GM20000 (cell line): ENCODE measurements at regions not wholly inside any gene's neighbourhood (a gene's known extent, or its start where the extent isn't known, plus 50 kb on each side); places are given as distances from the start of the nearest gene placed in this dataset.
"Not testable (repeated sequence)": the region's sequence is repeated elsewhere in the genome, so short reads cannot be mapped to it uniquely, and the experiment has no call there.

Experiments
- DNase-seq: peaks from one replicate; pipeline ENCODE4 v3.0.0; 2012; ENCODE audit warnings: low spot score
- TF ChIP-seq, protein P1 (sequence below): IDR thresholded peaks from 2 replicates; pipeline ENCODE4 v1.5.1; 2012; ENCODE audit warnings: mild to moderate bottlenecking, control low read depth; ENCODE audit errors: extremely low read depth, missing control alignments

DNA sequence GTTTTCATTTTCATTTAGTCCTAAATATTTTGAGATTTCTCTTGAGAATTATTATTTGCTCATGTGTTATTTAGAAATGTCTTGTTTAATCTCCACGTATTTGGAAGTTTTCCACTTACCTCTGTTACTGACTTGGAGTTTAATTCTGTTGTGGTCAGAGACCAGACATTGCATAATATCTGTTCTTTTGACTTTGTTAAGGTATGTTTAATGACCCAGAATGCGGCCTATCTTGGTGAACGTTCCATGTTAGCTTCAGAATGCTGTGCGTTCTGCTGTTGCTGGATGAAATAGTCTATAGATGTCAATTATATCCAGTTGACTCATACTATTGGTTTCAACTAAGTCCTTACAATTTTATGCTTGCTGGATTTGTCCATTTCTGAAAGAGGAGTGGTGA, 325.3 kb upstream of the TARS1 start:
- TF ChIP-seq, protein P1, sequence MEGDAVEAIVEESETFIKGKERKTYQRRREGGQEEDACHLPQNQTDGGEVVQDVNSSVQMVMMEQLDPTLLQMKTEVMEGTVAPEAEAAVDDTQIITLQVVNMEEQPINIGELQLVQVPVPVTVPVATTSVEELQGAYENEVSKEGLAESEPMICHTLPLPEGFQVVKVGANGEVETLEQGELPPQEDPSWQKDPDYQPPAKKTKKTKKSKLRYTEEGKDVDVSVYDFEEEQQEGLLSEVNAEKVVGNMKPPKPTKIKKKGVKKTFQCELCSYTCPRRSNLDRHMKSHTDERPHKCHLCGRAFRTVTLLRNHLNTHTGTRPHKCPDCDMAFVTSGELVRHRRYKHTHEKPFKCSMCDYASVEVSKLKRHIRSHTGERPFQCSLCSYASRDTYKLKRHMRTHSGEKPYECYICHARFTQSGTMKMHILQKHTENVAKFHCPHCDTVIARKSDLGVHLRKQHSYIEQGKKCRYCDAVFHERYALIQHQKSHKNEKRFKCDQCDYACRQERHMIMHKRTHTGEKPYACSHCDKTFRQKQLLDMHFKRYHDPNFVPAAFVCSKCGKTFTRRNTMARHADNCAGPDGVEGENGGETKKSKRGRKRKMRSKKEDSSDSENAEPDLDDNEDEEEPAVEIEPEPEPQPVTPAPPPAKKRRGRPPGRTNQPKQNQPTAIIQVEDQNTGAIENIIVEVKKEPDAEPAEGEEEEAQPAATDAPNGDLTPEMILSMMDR: no peak

DNA sequence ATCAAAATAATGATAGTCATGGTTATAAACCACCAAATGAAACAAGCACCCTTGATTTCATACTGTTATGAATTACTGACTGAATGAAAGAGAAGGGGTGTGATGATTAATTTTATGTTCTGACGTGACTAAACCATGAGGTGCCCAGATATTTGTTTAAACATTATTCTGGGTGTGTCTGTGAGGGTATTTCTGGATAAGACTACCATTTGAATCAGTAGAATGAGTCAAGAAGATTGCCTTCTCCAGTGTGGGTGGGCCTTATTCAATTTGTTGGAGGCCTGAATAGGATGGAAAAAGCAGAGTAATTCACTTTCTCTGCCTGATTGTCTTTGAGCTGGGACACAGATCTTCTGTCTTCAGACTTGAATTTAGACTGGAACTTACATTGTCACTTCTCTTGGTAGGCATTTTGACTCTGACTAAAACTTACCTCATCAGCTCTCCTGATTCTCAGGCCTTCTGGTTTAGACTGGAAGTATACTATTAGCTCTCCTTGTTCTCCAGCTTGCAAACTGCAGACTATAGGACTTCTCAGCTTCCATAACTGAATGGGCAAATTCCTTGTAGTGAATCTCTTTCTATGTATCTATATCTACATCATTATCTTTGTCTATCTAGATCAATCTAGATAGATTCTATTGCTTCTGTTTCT, 321.9 kb upstream of the TARS1 start:
- no peak for DNase-seq
- TF ChIP-seq, protein P1: no peak

More for the DNA sequence above, 325.3 kb upstream of the TARS1 start:
- no peak for DNase-seq

DNA sequence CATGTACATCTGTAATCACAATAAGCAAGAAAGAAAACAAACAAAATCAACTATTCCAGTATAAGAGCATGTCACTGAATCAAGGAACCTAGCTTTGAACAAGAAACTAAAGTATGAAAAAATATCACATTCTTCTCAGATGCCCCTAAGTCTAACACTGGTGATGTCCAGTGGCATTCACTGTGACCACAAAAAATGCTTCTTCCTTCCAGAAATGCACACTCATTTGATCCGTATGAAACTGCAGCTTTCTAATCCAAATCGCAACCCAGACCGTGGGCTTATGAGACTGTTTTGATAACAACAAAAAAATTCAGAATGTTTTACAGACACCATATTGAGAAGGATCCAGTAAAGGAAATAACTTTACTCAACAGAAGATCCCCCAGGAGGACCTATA, 320.1 kb upstream of the TARS1 start:
- TF ChIP-seq, protein P1: no peak
- no peak for DNase-seq

DNA sequence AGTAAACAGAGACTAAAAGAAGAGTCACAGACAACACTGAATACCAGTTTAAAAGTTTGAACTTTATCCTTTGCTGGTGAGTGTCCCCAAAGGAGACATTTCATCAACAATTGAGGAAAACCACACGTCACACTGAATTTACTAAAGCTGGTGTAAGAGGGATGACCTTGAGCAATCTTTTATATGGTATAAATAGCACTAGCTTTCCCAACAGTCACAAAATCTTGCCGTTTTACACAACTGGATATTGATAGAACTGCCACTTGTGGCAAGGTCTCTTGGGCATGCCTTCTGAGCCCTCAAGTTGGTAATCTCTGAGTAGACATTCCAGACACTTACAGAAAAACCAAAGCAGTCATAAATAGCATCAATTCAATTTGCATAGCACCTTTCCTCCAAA, 311.5 kb upstream of the TARS1 start:
- TF ChIP-seq, protein P1: no peak
- DNase-seq: no peak

DNA sequence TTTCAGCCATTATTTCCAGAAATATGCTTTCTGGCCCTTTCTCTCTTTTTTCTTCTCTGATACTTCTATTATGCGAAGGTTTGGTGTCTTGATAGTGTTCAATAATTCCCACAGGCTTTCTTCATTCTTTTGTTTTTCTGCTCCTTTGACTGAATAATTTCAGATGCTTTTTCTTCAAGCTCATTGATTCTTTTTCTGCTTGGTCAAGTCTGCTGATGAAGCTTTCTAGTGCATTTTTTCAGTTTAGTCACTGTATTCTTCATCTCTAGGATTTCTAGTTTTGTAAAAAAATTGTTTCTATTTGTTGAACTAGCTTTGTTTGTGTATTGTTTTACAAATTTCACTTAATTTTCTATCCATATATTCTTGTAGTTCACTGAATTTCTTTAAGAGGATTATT, 304.0 kb upstream of the TARS1 start:
- TF ChIP-seq, protein P1: no peak
- DNase-seq: no peak

DNA sequence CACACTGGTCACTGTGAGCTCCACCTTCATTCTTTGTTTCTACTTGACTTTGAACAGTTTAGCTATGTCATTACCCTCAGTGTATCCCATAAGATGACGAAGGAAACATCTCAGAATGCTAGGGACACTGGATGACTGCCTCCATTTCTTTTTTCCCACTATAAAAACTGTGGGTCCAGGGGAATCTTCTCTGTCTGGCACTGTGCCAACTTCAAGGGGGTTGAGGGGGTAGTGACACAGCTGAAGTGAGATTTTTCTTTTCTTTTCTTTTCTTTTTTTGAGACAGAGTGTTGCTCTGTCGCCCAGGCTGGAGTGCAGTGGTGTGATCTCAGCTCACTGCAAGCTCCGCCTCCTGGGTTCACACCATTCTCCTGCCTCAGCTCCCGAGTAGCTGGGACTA, 302.6 kb upstream of the TARS1 start:
- not testable (repeated sequence) for DNase-seq

DNA sequence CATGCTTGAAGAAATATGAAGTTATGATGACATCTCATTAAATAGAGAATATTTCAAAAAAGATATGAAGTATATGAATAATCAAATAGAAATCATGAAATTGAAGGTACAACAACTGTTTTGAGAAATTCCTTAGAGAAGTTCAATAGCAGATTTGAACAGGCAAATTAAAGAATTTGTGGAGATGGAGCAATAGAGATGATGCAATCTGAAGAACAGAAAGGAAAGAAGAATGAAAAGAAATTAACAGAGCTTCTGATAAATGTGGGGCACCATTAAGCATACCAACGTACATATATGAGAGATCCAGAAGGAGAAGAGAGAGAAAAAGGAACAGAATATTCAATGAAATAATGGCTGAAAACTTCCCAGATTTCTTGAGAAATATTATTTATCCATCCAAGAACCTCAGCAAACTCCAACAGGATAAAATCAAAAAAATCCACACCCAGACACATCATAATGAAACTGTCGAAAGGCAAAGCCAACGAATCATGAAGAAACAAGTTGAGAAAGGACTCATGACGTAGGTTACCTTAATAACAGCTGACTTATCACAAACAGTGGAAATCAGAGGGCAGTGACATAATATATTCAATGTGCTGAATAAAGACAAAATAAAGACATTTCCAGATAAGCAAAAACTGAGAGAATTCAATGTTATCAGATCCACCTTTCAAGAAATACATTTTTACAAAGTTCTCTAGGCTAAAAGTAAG, 297.2 kb upstream of the TARS1 start:
- TF ChIP-seq, protein P1: no peak
- no peak for DNase-seq

DNA sequence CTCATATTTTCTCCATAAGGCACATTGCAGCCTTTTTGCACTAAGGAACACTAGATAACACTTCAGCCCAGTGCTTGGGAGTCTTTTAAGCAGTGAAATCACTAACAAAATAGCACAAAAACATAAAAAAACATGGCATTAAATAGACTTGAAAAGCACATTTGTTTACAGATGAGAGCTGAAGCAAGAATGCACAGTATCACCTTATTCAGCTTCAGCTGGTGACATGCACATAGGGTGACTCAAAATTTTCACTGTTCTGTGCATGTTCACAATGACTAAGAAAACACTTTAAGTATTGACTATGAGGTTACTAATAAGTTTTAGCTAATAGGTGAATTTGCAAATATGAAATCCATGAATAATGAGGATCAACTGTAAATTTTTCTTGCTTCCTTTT, 293.9 kb upstream of the TARS1 start:
- TF ChIP-seq, protein P1: no peak
- no peak for DNase-seq
